HG03457 (cell line): ENCODE measurements at regions not wholly inside any gene's neighbourhood (a gene's known extent, or its start where the extent isn't known, plus 50 kb on each side); places are given as distances from the start of the nearest gene placed in this dataset.

Experiments used
- ATAC-seq: cut with Tn5 transposase; IDR thresholded peaks from one replicate; pipeline ENCODE4 v1.9.1; 2021; ENCODE audit warnings: moderate number of reproducible peaks; ENCODE audit not compliant: unreplicated experiment

GRCh38 chr5:93017376-93017775 is 563.6 kb downstream of the NR2F1-AS1 start:
- no peak for ATAC-seq

- ATAC-seq: no peak
Measured at GRCh38 chr5:93010616-93011015, 570.4 kb downstream of the NR2F1-AS1 start.

- no peak for ATAC-seq
Measured at GRCh38 chr5:93010037-93010436, 571.0 kb downstream of the NR2F1-AS1 start.

- no peak for ATAC-seq
Measured at GRCh38 chr5:93008502-93009207, 572.4 kb downstream of the NR2F1-AS1 start.

GRCh38 chr5:93006915-93007314 is 574.1 kb downstream of the NR2F1-AS1 start:
- no peak for ATAC-seq

- ATAC-seq: no peak
Measured at GRCh38 chr5:92998456-92998855, 582.6 kb downstream of the NR2F1-AS1 start.

- no peak for ATAC-seq
Measured at GRCh38 chr5:92994392-92994791, 586.6 kb downstream of the NR2F1-AS1 start.

GRCh38 chr5:92992073-92992472 is 588.9 kb downstream of the NR2F1-AS1 start:
- no peak for ATAC-seq

- no peak for ATAC-seq
Measured at GRCh38 chr5:92991581-92992067, 589.4 kb downstream of the NR2F1-AS1 start.

- no peak for ATAC-seq
Measured at GRCh38 chr5:92990771-92991170, 590.2 kb downstream of the NR2F1-AS1 start.

- no peak for ATAC-seq
Measured at GRCh38 chr5:92981001-92981400, 600.0 kb downstream of the NR2F1-AS1 start.

GRCh38 chr5:92980491-92980890 is 600.5 kb downstream of the NR2F1-AS1 start:
- ATAC-seq: no peak

GRCh38 chr5:92979716-92980115 is 601.3 kb downstream of the NR2F1-AS1 start:
- ATAC-seq: no peak

- ATAC-seq: no peak
Measured at GRCh38 chr5:92977846-92978540, 603.0 kb downstream of the NR2F1-AS1 start.

- ATAC-seq: no peak
Measured at GRCh38 chr5:92976156-92976555, 604.9 kb downstream of the NR2F1-AS1 start.

GRCh38 chr5:92969781-92970237 is 611.2 kb downstream of the NR2F1-AS1 start:
- ATAC-seq: no peak

- ATAC-seq: no peak
Measured at GRCh38 chr5:92969191-92969780, 611.7 kb downstream of the NR2F1-AS1 start.

GRCh38 chr5:92963800-92964199 is 617.2 kb downstream of the NR2F1-AS1 start:
- no peak for ATAC-seq

GRCh38 chr5:92962752-92963151 is 618.3 kb downstream of the NR2F1-AS1 start:
- no peak for ATAC-seq

- no peak for ATAC-seq
Measured at GRCh38 chr5:92956886-92957285, 624.1 kb downstream of the NR2F1-AS1 start.

- ATAC-seq: no peak
Measured at GRCh38 chr5:92952243-92952642, 628.8 kb downstream of the NR2F1-AS1 start.

- no peak for ATAC-seq
Measured at GRCh38 chr5:92951746-92952145, 629.3 kb downstream of the NR2F1-AS1 start.
